Keratinocyte (primary cell): ENCODE measurements at regions not wholly inside any gene's neighbourhood (a gene's known extent, or its start where the extent isn't known, plus 50 kb on each side); places are given as distances from the start of the nearest gene placed in this dataset.

Source experiments
- DNase-seq: peaks from one replicate; pipeline ENCODE4 v3.0.0-alpha.2; 2011; ENCODE audit warnings: low read depth, missing footprints, low spot score
- FAIRE-seq: peaks from 2 replicates; lab custom pipeline; 2011; peaks lifted over from hg19 to GRCh38; lab: Jason Lieb, UNC
- H2AFZ ChIP-seq: 2 replicates; pipeline ENCODE4 v1.6.0; 2012; ENCODE audit warnings: low read length, control low read depth, inconsistent platforms; ENCODE audit not compliant: control insufficient read depth
- H3K27ac ChIP-seq: 2 replicates; pipeline ENCODE4 v1.5.1; 2011; ENCODE audit warnings: low read length; ENCODE audit not compliant: control insufficient read depth, insufficient read depth
- H3K27me3 ChIP-seq: 3 replicates; pipeline ENCODE4 v1.6.0; 2011; ENCODE audit warnings: low read length; ENCODE audit not compliant: control insufficient read depth, insufficient read depth; ENCODE audit errors: extremely low read depth
- H3K36me3 ChIP-seq, 2 experiments: 2 replicates in 1 of 2; 3 replicates in 1 of 2; pipeline ENCODE4 v1.5.1; 2011; ENCODE audit warnings: low read length in 2 of 2, mild to moderate bottlenecking in 1 of 2; ENCODE audit not compliant: control insufficient read depth in 2 of 2, insufficient read depth in 2 of 2; ENCODE audit errors: extremely low read depth in 1 of 2
- H3K4me1 ChIP-seq: 3 replicates; pipeline ENCODE4 v1.5.1; 2011; ENCODE audit warnings: low read length; ENCODE audit not compliant: control insufficient read depth, insufficient read depth; ENCODE audit errors: extremely low read depth
- H3K4me2 ChIP-seq: 3 replicates; pipeline ENCODE4 v1.6.0; 2011; ENCODE audit warnings: low read depth, low read length; ENCODE audit not compliant: control insufficient read depth, insufficient read depth; ENCODE audit errors: extremely low read depth
- H3K4me3 ChIP-seq, 3 experiments: fragments of 200-600 bp in 1 of 3; sonication (generic) in 1 of 3; 2 replicates in 2 of 3; 3 replicates in 1 of 3; pipeline ENCODE4 v1.5.1; 2011 to 2016; ENCODE audit warnings: low read length in 3 of 3, mild to moderate bottlenecking in 3 of 3, control low read depth in 2 of 3, inconsistent platforms in 1 of 3, low read depth in 1 of 3, mixed read lengths in 1 of 3, mixed run types in 1 of 3, moderate library complexity in 1 of 3; ENCODE audit not compliant: control insufficient read depth in 2 of 3, insufficient read depth in 2 of 3; ENCODE audit errors: extremely low read depth in 1 of 3
- H3K79me2 ChIP-seq: 2 replicates; pipeline ENCODE4 v1.6.0; 2012; ENCODE audit warnings: low read length; ENCODE audit not compliant: control insufficient read depth, insufficient read depth
- H3K9ac ChIP-seq: 3 replicates; pipeline ENCODE4 v1.6.0; 2011; ENCODE audit warnings: low read length; ENCODE audit not compliant: control insufficient read depth, insufficient read depth; ENCODE audit errors: extremely low read depth
- H3K9me1 ChIP-seq: 3 replicates; pipeline ENCODE4 v1.6.0; 2011; ENCODE audit warnings: low read length; ENCODE audit not compliant: control insufficient read depth, insufficient read depth; ENCODE audit errors: extremely low read depth
- H3K9me3 ChIP-seq: 2 replicates; pipeline ENCODE4 v1.5.1; 2012; ENCODE audit warnings: low read depth, low read length; ENCODE audit not compliant: control insufficient read depth
- H4K20me1 ChIP-seq: 3 replicates; pipeline ENCODE4 v1.6.0; 2011; ENCODE audit warnings: low read length; ENCODE audit not compliant: control insufficient read depth, insufficient read depth; ENCODE audit errors: extremely low read depth
- CTCF ChIP-seq, 3 experiments: IDR thresholded peaks in 1 of 3; conservative IDR thresholded peaks in 1 of 3; optimal IDR thresholded peaks in 1 of 3; 2 replicates in 2 of 3; 3 replicates in 1 of 3; pipeline versions ENCODE3 to v1.5.1; 2011; ENCODE audit warnings: low read length in 3 of 3, mild to moderate bottlenecking in 3 of 3, moderate library complexity in 2 of 3, control low read depth in 1 of 3, inconsistent platforms in 1 of 3; ENCODE audit not compliant: insufficient read depth in 2 of 3; ENCODE audit errors: extremely low read depth in 1 of 3
- EZH2 ChIP-seq: IDR thresholded peaks from one replicate; pipeline ENCODE4 v1.6.1; 2012; ENCODE audit warnings: inconsistent platforms, mild to moderate bottlenecking, low read length, moderate library complexity
- dilution Hi-C: fragments of 300-500 bp; cut with MboI; formaldehyde crosslinking; loops from one replicate; pipeline ENCODE4 v1.7.0; 2020; ENCODE audit warnings: low sequenced_read_pairs; ENCODE audit not compliant: extremely low pct_ligation_motif_present

DNA sequence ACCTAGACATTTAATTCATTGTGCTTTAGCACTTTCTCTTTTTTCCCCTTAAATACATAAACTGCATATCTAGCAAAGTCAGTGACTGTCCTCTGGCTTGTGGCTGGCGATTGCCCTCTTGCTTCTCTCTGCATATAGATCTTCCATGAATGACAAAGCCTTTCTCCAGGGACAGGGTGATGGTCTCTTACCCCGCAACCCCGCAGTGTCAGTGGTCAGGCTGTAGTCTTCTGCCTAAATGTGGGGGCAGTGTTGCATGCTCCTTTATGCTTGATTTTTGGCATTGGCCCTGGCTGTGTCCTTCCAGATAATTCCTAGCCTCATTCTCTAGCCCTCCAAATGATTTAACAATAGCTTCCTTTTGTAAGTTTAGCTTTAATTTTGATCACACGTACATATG is 407.8 kb downstream of the GABRB3 start:
- Histone ChIP-seq H3K4me1 (no peaks in the 10 kb centered on the region), H3K4me2 (no peak overlapping the region), H3K9me1 (no peaks in the 10 kb centered on the region), H3K27ac (no peak overlapping the region), H3K27me3 (no peaks in the 10 kb centered on the region), H3K9me3 (peaks cover 2% of the 10 kb centered on the region), H3K9ac (no peak overlapping the region), H3K36me3 (no peaks in the 10 kb centered on the region), H3K4me3 (no peak overlapping the region), H2AFZ (no peak overlapping the region), H3K79me2 (no peaks in the 10 kb centered on the region), H4K20me1 (no peaks in the 10 kb centered on the region)
- FAIRE-seq (no peak), DNase-seq (no peak)
- dilution Hi-C loops = no loop called here
- TF ChIP-seq EZH2 (no peak), CTCF (optimal IDR thresholded peaks at IDR 0.05 in 1 of 3, IDR thresholded peaks at IDR 0.05 in 1 of 3, conservative IDR thresholded peaks at IDR 0.05 in 1 of 3; ENCODE audit: extremely low read depth in 1 of 3, insufficient read depth in 2 of 3, low read length in 3 of 3) (no peak)

GRCh38 chr15:26359855-26360254 is 413.0 kb downstream of the GABRB3 start:
- H3K9me1 ChIP-seq = no peaks in the 10 kb centered on the region
- DNase-seq (no peak), FAIRE-seq (no peak)
- no peak overlapping the region for H3K4me2 ChIP-seq
- no peaks in the 10 kb centered on the region for H4K20me1 ChIP-seq
- H3K79me2 ChIP-seq = no peaks in the 10 kb centered on the region
- H3K36me3 ChIP-seq = no peaks in the 10 kb centered on the region
- H3K27me3 ChIP-seq = no peaks in the 10 kb centered on the region
- no peak overlapping the region for H3K27ac ChIP-seq
- H3K9me3 ChIP-seq = peaks cover 8% of the 10 kb centered on the region
- no peak overlapping the region for H3K4me3 ChIP-seq
- no peak overlapping the region for H2AFZ ChIP-seq
- TF ChIP-seq CTCF (optimal IDR thresholded peaks at IDR 0.05 in 1 of 3, IDR thresholded peaks at IDR 0.05 in 1 of 3, conservative IDR thresholded peaks at IDR 0.05 in 1 of 3; ENCODE audit: extremely low read depth in 1 of 3, insufficient read depth in 2 of 3, low read length in 3 of 3) = no peak
- no peaks in the 10 kb centered on the region for H3K4me1 ChIP-seq
- dilution Hi-C loops = no loop called here
- no peak overlapping the region for H3K9ac ChIP-seq
